GM19463 (cell line): ENCODE measurements at regions not wholly inside any gene's neighbourhood (a gene's known extent, or its start where the extent isn't known, plus 50 kb on each side); places are given as distances from the start of the nearest gene placed in this dataset.

Source experiments
- ATAC-seq: cut with Tn5 transposase; IDR thresholded peaks from one replicate; pipeline ENCODE4 v1.9.1; 2021; ENCODE audit warnings: mild to moderate bottlenecking, moderate library complexity; ENCODE audit not compliant: unreplicated experiment

- no peak for ATAC-seq
Measured at GRCh38 chr3:70421506-70421905, 109.1 kb upstream of the MDFIC2 start.

GRCh38 chr3:70409018-70409417 is 96.6 kb upstream of the MDFIC2 start:
- no peak for ATAC-seq

GRCh38 chr3:70400194-70400593 is 87.8 kb upstream of the MDFIC2 start:
- ATAC-seq, result peak; percentile 88

GRCh38 chr3:70393881-70394612 is 81.6 kb upstream of the MDFIC2 start:
- ATAC-seq, result no peak

- ATAC-seq, result no peak
Measured at GRCh38 chr3:70392227-70392626, 79.8 kb upstream of the MDFIC2 start.

- no peak for ATAC-seq
Measured at GRCh38 chr3:70387889-70388288, 75.5 kb upstream of the MDFIC2 start.

- ATAC-seq, result no peak
Measured at GRCh38 chr3:70386846-70387245, 74.4 kb upstream of the MDFIC2 start.

GRCh38 chr3:70386043-70386442 is 73.6 kb upstream of the MDFIC2 start:
- no peak for ATAC-seq

- peak; percentile 98 for ATAC-seq
Measured at GRCh38 chr3:70383360-70383831, 71.0 kb upstream of the MDFIC2 start.

GRCh38 chr3:70374179-70374578 is 61.7 kb upstream of the MDFIC2 start:
- no peak for ATAC-seq
